Liver (tissue), 8 donors: ENCODE measurements at regions not wholly inside any gene's neighbourhood (a gene's known extent, or its start where the extent isn't known, plus 50 kb on each side); places are given as distances from the start of the nearest gene placed in this dataset.

Experiments used
- DNase-seq: peaks from one replicate; pipeline ENCODE4 v3.0.0-alpha.2; 2017; ENCODE audit warnings: low spot score
- H3K27ac ChIP-seq, 2 donors: one replicate each; pipeline ENCODE4 v1.7.0; 2013; ENCODE audit warnings: inconsistent platforms in 2 of 2, low read length in 2 of 2, control low read depth in 1 of 2, low read depth in 1 of 2, mild to moderate bottlenecking in 1 of 2
- H3K27me3 ChIP-seq, 4 donors: one replicate each; pipeline versions ENCODE4 v1.6.1 to v1.7.0; 2013; ENCODE audit warnings: low read length in 3 of 4, inconsistent platforms in 1 of 4, mild to moderate bottlenecking in 1 of 4, moderate library complexity in 1 of 4; ENCODE audit not compliant: control insufficient read depth in 4 of 4, insufficient read depth in 4 of 4
- H3K36me3 ChIP-seq, 4 donors: one replicate each; pipeline versions ENCODE4 v1.6.1 to v1.7.0; 2013; ENCODE audit warnings: low read length in 3 of 4, mild to moderate bottlenecking in 3 of 4, low read depth in 1 of 4, moderate library complexity in 1 of 4; ENCODE audit not compliant: control insufficient read depth in 4 of 4, insufficient read depth in 3 of 4
- H3K4me1 ChIP-seq, 4 donors: one replicate each; pipeline versions ENCODE4 v1.6.1 to v1.7.0; 2013; ENCODE audit warnings: low read length in 3 of 4, mild to moderate bottlenecking in 3 of 4, moderate library complexity in 1 of 4; ENCODE audit not compliant: control insufficient read depth in 4 of 4, insufficient read depth in 4 of 4
- H3K4me3 ChIP-seq, 3 donors: one replicate each; pipeline versions ENCODE4 v1.6.1 to v1.7.0; 2013; ENCODE audit warnings: low read length in 3 of 3, control low read depth in 1 of 3, low read depth in 1 of 3, mild to moderate bottlenecking in 1 of 3
- H3K9ac ChIP-seq, 2 donors: one replicate each; pipeline ENCODE4 v1.7.0; 2013; ENCODE audit warnings: low read length in 2 of 2, mild to moderate bottlenecking in 2 of 2, moderate library complexity in 2 of 2, control low read depth in 1 of 2, low read depth in 1 of 2
- H3K9me3 ChIP-seq, 4 donors: one replicate each; pipeline versions ENCODE4 v1.6.1 to v1.7.0; 2013; ENCODE audit warnings: low read length in 3 of 4; ENCODE audit not compliant: control insufficient read depth in 4 of 4
- ATF3 ChIP-seq: IDR thresholded peaks from 2 replicates; pipeline ENCODE4 v1.6.1; 2016; ENCODE audit warnings: antibody characterized with exemption
- CTCF ChIP-seq: fragments of 150-350 bp; IDR thresholded peaks from 2 replicates; pipeline ENCODE4 v1.5.1; 2017; ENCODE audit warnings: improper control_type of control experiment, low read depth, low read length; ENCODE audit not compliant: missing input control
- EGR1 ChIP-seq, 2 donors: IDR thresholded peaks; 2 replicates each; pipeline ENCODE4 v1.6.1; 2016 to 2018; ENCODE audit warnings: antibody characterized with exemption in 2 of 2, low read depth in 2 of 2
- FOXA1 ChIP-seq: IDR thresholded peaks from 2 replicates; pipeline ENCODE4 v1.6.1; 2016; ENCODE audit warnings: antibody characterized with exemption
- FOXA2 ChIP-seq: IDR thresholded peaks from 2 replicates; pipeline ENCODE4 v1.6.1; 2016; ENCODE audit warnings: antibody characterized with exemption
- GABPA ChIP-seq, 2 donors: IDR thresholded peaks in 1 of 2; conservative IDR thresholded peaks in 1 of 2; 2 replicates each; pipeline ENCODE4 v1.6.1; 2016; ENCODE audit warnings: antibody characterized with exemption in 2 of 2, mild to moderate bottlenecking in 1 of 2, moderate library complexity in 1 of 2
- HNF4A ChIP-seq, 2 donors: conservative IDR thresholded peaks; 2 replicates each; pipeline ENCODE4 v1.6.1; 2016; ENCODE audit warnings: antibody characterized with exemption in 2 of 2, mild to moderate bottlenecking in 2 of 2
- HNF4G ChIP-seq: IDR thresholded peaks from 2 replicates; pipeline ENCODE4 v1.6.1; 2016; ENCODE audit warnings: antibody characterized with exemption
- JUND ChIP-seq, 2 donors: IDR thresholded peaks; 2 replicates each; pipeline ENCODE4 v1.6.1; 2016; ENCODE audit warnings: antibody characterized with exemption in 2 of 2
- NR2F2 ChIP-seq: IDR thresholded peaks from 2 replicates; pipeline ENCODE4 v1.6.1; 2016; ENCODE audit warnings: antibody characterized with exemption
- RAD21 ChIP-seq, 2 donors: IDR thresholded peaks; 2 replicates each; pipeline ENCODE4 v1.6.1; 2016; ENCODE audit warnings: antibody characterized with exemption in 2 of 2, mild to moderate bottlenecking in 2 of 2
- RXRA ChIP-seq, 2 donors: IDR thresholded peaks; 2 replicates each; pipeline ENCODE4 v1.6.1; 2017 to 2018; ENCODE audit warnings: antibody characterized with exemption in 2 of 2, mild to moderate bottlenecking in 1 of 2
- SP1 ChIP-seq: IDR thresholded peaks from 2 replicates; pipeline ENCODE4 v1.6.1; 2018; ENCODE audit warnings: antibody characterized with exemption, mild to moderate bottlenecking
- TAF1 ChIP-seq: conservative IDR thresholded peaks from 2 replicates; pipeline ENCODE4 v1.6.1; 2016; ENCODE audit warnings: antibody characterized with exemption, mild to moderate bottlenecking
- YY1 ChIP-seq: IDR thresholded peaks from 2 replicates; pipeline ENCODE4 v1.6.1; 2016; ENCODE audit warnings: antibody characterized with exemption, mild to moderate bottlenecking
- ZBTB33 ChIP-seq: IDR thresholded peaks from 2 replicates; pipeline ENCODE4 v1.6.1; 2016; ENCODE audit warnings: antibody characterized with exemption
- WGBS: extraction: QIAGEN DNeasy Blood & Tissue Kit; methylation state at CpG from one replicate; pipeline ENCODE4 v1.1.7; 2013; 5-methylcytosine and 5-hydroxymethylcytosine counted together
- TF ChIP-seq, protein P1 (sequence below): IDR thresholded peaks from 2 replicates; pipeline ENCODE4 v1.6.1; 2016; ENCODE audit warnings: antibody characterized with exemption
- TF ChIP-seq, protein P2 (sequence below): IDR thresholded peaks from 2 replicates; pipeline ENCODE4 v1.6.1; 2016; ENCODE audit warnings: antibody characterized with exemption, mild to moderate bottlenecking
- donor health status: healthy.
- donor health status: healthy.
- donor health status: healthy.
- donor health status: healthy.
- donor health status: healthy.

- WGBS = 77% methylated on average over 6 of the region's 6 CpGs
- Histone ChIP-seq H3K36me3 (no peaks in the 10 kb centered on the region), H3K4me1 (peaks cover 0 to 2% (median 0%) of the 10 kb centered on the region in 4 donors), H3K9ac (no peak overlapping the region), H3K27ac (no peak overlapping the region), H3K4me3 (no peak overlapping the region), H3K27me3 (no peaks in the 10 kb centered on the region), H3K9me3 (no peaks in the 10 kb centered on the region)
- no peak for TF ChIP-seq GABPA (IDR thresholded peaks at IDR 0.05 in 1 of 2, conservative IDR thresholded peaks at IDR 0.05 in 1 of 2)
- no peak for TF ChIP-seq YY1
- TF ChIP-seq JUND (IDR thresholded peaks at IDR 0.05) = no peak
- TF ChIP-seq ATF3 = no peak
- no peak for TF ChIP-seq HNF4A (conservative IDR thresholded peaks at IDR 0.05)
- TF ChIP-seq FOXA2 = no peak
- TF ChIP-seq RAD21 (IDR thresholded peaks at IDR 0.05) = no peak
- TF ChIP-seq, protein P1, sequence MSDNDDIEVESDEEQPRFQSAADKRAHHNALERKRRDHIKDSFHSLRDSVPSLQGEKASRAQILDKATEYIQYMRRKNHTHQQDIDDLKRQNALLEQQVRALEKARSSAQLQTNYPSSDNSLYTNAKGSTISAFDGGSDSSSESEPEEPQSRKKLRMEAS = no peak
- no peak for TF ChIP-seq SP1
- TF ChIP-seq, protein P2, sequence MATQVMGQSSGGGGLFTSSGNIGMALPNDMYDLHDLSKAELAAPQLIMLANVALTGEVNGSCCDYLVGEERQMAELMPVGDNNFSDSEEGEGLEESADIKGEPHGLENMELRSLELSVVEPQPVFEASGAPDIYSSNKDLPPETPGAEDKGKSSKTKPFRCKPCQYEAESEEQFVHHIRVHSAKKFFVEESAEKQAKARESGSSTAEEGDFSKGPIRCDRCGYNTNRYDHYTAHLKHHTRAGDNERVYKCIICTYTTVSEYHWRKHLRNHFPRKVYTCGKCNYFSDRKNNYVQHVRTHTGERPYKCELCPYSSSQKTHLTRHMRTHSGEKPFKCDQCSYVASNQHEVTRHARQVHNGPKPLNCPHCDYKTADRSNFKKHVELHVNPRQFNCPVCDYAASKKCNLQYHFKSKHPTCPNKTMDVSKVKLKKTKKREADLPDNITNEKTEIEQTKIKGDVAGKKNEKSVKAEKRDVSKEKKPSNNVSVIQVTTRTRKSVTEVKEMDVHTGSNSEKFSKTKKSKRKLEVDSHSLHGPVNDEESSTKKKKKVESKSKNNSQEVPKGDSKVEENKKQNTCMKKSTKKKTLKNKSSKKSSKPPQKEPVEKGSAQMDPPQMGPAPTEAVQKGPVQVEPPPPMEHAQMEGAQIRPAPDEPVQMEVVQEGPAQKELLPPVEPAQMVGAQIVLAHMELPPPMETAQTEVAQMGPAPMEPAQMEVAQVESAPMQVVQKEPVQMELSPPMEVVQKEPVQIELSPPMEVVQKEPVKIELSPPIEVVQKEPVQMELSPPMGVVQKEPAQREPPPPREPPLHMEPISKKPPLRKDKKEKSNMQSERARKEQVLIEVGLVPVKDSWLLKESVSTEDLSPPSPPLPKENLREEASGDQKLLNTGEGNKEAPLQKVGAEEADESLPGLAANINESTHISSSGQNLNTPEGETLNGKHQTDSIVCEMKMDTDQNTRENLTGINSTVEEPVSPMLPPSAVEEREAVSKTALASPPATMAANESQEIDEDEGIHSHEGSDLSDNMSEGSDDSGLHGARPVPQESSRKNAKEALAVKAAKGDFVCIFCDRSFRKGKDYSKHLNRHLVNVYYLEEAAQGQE = no peak
- TF ChIP-seq FOXA1 = no peak
- no peak for TF ChIP-seq ZBTB33
- TF ChIP-seq TAF1 = no peak
- no peak for TF ChIP-seq HNF4G
- no peak for TF ChIP-seq CTCF
- no peak for TF ChIP-seq EGR1 (IDR thresholded peaks at IDR 0.05; ENCODE audit: low read depth in 2 of 2)
- TF ChIP-seq RXRA (IDR thresholded peaks at IDR 0.05) = no peak
- TF ChIP-seq NR2F2 = no peak
- no peak for DNase-seq
Measured at GRCh38 chr5:158478139-158478538, 619.2 kb upstream of the CLINT1 start.

GRCh38 chr5:158477214-158477613, 618.3 kb upstream of the CLINT1 start:
- Histone ChIP-seq H3K36me3 (no peaks in the 10 kb centered on the region), H3K27ac (no peak overlapping the region), H3K9ac (no peak overlapping the region), H3K4me3 (no peak overlapping the region), H3K27me3 (no peaks in the 10 kb centered on the region), H3K9me3 (no peaks in the 10 kb centered on the region), H3K4me1 (peaks cover 0 to 2% (median 0%) of the 10 kb centered on the region in 4 donors)
- WGBS = 89% methylated on average over 3 of the region's 3 CpGs
- DNase-seq = no peak
- TF ChIP-seq, protein P1 = no peak
- TF ChIP-seq JUND (IDR thresholded peaks at IDR 0.05) = no peak
- no peak for TF ChIP-seq FOXA1
- TF ChIP-seq TAF1 = no peak
- TF ChIP-seq FOXA2 = no peak
- TF ChIP-seq ZBTB33 = no peak
- TF ChIP-seq HNF4G = no peak
- TF ChIP-seq YY1 = no peak
- TF ChIP-seq EGR1 (IDR thresholded peaks at IDR 0.05; ENCODE audit: low read depth in 2 of 2) = no peak
- TF ChIP-seq, protein P2 = no peak
- no peak for TF ChIP-seq ATF3
- no peak for TF ChIP-seq RXRA (IDR thresholded peaks at IDR 0.05)
